Endothelial cell of umbilical vein (primary cell): ENCODE measurements at regions not wholly inside any gene's neighbourhood (a gene's known extent, or its start where the extent isn't known, plus 50 kb on each side); places are given as distances from the start of the nearest gene placed in this dataset.

Experiments used
- BruUV-seq: library from RNA; stranded (reverse); fragments of 400-500 nt; replicated peaks from 2 replicates; lab custom pipeline; 2021; lab: Mats Ljungman, UMichigan
- CTCF ChIA-PET: fragments of 300-600, 350-600 bp; sonication (Branson Sonifier 250); formaldehyde crosslinking; loops from one replicate; lab custom pipeline; 2021; ENCODE audit warnings: antibody characterized with exemption, inconsistent platforms; lab: Charles Lee
- POLR2A ChIA-PET: fragments of 300-600, 350-600 bp; sonication (Branson Sonifier 250); formaldehyde crosslinking; loops from one replicate; lab custom pipeline; 2021; ENCODE audit warnings: antibody characterized with exemption, inconsistent platforms; lab: Charles Lee
- DNase-seq: peaks from one replicate; pipeline ENCODE4 v3.0.0-alpha.2; 2011; ENCODE audit warnings: low read depth, low spot score
- FAIRE-seq: peaks from 2 replicates; lab custom pipeline; 2011; peaks lifted over from hg19 to GRCh38; lab: Jason Lieb, UNC
- H2AFZ ChIP-seq: 2 replicates; pipeline ENCODE4 v1.6.0; 2012; ENCODE audit warnings: low read depth, low read length, control low read depth, inconsistent platforms
- H3K27ac ChIP-seq: 2 replicates; pipeline ENCODE4 v1.5.1; 2011; ENCODE audit warnings: low read depth, mild to moderate bottlenecking, control low read depth, low read length, moderate library complexity; ENCODE audit not compliant: insufficient read depth
- H3K27me3 ChIP-seq, 2 experiments: 2 replicates each; pipeline versions ENCODE4 v1.6.0 to v1.6.1; 2011; ENCODE audit warnings: low read length in 2 of 2, mixed read lengths in 1 of 2; ENCODE audit not compliant: control insufficient read depth in 2 of 2, insufficient read depth in 2 of 2
- H3K36me3 ChIP-seq, 2 experiments: 2 replicates in 1 of 2; 3 replicates in 1 of 2; pipeline ENCODE4 v1.5.1; 2011; ENCODE audit warnings: low read length in 2 of 2, mild to moderate bottlenecking in 1 of 2, moderate library complexity in 1 of 2; ENCODE audit not compliant: control insufficient read depth in 2 of 2, insufficient read depth in 2 of 2; ENCODE audit errors: extremely low read depth in 1 of 2
- H3K4me1 ChIP-seq: 3 replicates; pipeline ENCODE4 v1.5.1; 2011; ENCODE audit warnings: mild to moderate bottlenecking, low read length; ENCODE audit not compliant: control insufficient read depth, insufficient read depth; ENCODE audit errors: extremely low read depth
- H3K4me2 ChIP-seq: 2 replicates; pipeline ENCODE4 v1.6.1; 2011; ENCODE audit warnings: low read length, control low read depth, mixed read lengths; ENCODE audit not compliant: insufficient read depth
- H3K4me3 ChIP-seq, 3 experiments: fragments of 200-600 bp in 1 of 3; sonication (generic), shearing (Covaris generic) in 1 of 3; replicated peaks in 1 of 3; 2 replicates each; pipeline ENCODE4 v1.5.1; 2011 to 2016; ENCODE audit warnings: control low read depth in 3 of 3, low read length in 3 of 3, mild to moderate bottlenecking in 2 of 3, inconsistent platforms in 1 of 3, low read depth in 1 of 3, moderate library complexity in 1 of 3; ENCODE audit not compliant: insufficient read depth in 1 of 3
- H3K79me2 ChIP-seq: 2 replicates; pipeline ENCODE4 v1.6.0; 2012; ENCODE audit warnings: low read length, inconsistent platforms; ENCODE audit not compliant: control insufficient read depth, insufficient read depth
- H3K9ac ChIP-seq: replicated peaks from 2 replicates; pipeline ENCODE3; 2011; ENCODE audit warnings: low read length, control low read depth; ENCODE audit not compliant: insufficient read depth; ENCODE audit errors: extremely low read depth
- H3K9me1 ChIP-seq: replicated peaks from 3 replicates; pipeline ENCODE4 v1.6.0; 2011; ENCODE audit warnings: mild to moderate bottlenecking, low read length; ENCODE audit not compliant: control insufficient read depth, insufficient read depth; ENCODE audit errors: extremely low read depth
- H3K9me3 ChIP-seq: replicated peaks from 2 replicates; pipeline ENCODE4 v1.5.1; 2012; ENCODE audit warnings: low read length, inconsistent platforms; ENCODE audit not compliant: control insufficient read depth, insufficient read depth
- H4K20me1 ChIP-seq: replicated peaks from 2 replicates; pipeline ENCODE3; 2011; ENCODE audit warnings: mild to moderate bottlenecking, low read length; ENCODE audit not compliant: control insufficient read depth, insufficient read depth; ENCODE audit errors: extremely low read depth
- EZH2 ChIP-seq: IDR thresholded peaks from 2 replicates; pipeline ENCODE4 v1.6.1; 2012; ENCODE audit warnings: borderline replicate concordance, low read depth, mild to moderate bottlenecking, moderate library complexity, low read length, inconsistent platforms; ENCODE audit not compliant: severe bottlenecking
- FOS ChIP-seq: IDR thresholded peaks from 2 replicates; pipeline ENCODE4 v1.6.1; 2011; ENCODE audit warnings: mild to moderate bottlenecking, low read length, moderate library complexity, borderline replicate concordance; ENCODE audit not compliant: insufficient read depth
- GATA2 ChIP-seq: IDR thresholded peaks from 2 replicates; pipeline ENCODE4 v1.7.0; 2011; ENCODE audit warnings: low read depth, mild to moderate bottlenecking, moderate library complexity, mixed read lengths, low read length; ENCODE audit not compliant: insufficient read length, insufficient read depth
- JUN ChIP-seq: IDR thresholded peaks from 2 replicates; pipeline ENCODE4 v1.6.1; 2011; ENCODE audit warnings: borderline replicate concordance, low read depth; ENCODE audit not compliant: insufficient read length, insufficient read depth
- MYC ChIP-seq: IDR thresholded peaks from one replicate; pipeline ENCODE4 v1.6.1; 2011; ENCODE audit warnings: mild to moderate bottlenecking, low read depth, low read length
- POLR2A ChIP-seq: IDR thresholded peaks from 2 replicates; pipeline ENCODE4 v1.6.1; 2012; ENCODE audit warnings: low read depth, mild to moderate bottlenecking, control low read depth, low read length
- POLR2AphosphoS5 ChIP-seq: IDR thresholded peaks from 2 replicates; pipeline ENCODE4 v1.6.1; 2012; ENCODE audit warnings: low read depth, mild to moderate bottlenecking, control low read depth, low read length, moderate library complexity; ENCODE audit not compliant: insufficient read depth
- dilution Hi-C: fragments of 300-500 bp; cut with MboI; formaldehyde crosslinking; loops from one replicate; pipeline ENCODE4 v1.15.0; 2019; ENCODE audit warnings: low sequenced_read_pairs; ENCODE audit not compliant: extremely low pct_ligation_motif_present
- intact Hi-C: fragments of 100-400 bp; cut with micrococcal nuclease; formaldehyde crosslinking; loops from one replicate; pipeline ENCODE4 v1.10.0; 2022
- TF ChIP-seq, protein P1 (sequence below), 2 donors: IDR thresholded peaks; 1 replicate in 1 of 2; 2 replicates in 1 of 2; pipeline ENCODE4 v1.5.1; 2011; ENCODE audit warnings: low read length in 2 of 2, mild to moderate bottlenecking in 2 of 2, moderate library complexity in 2 of 2, control low read depth in 1 of 2, inconsistent platforms in 1 of 2, low read depth in 1 of 2; ENCODE audit not compliant: insufficient read depth in 1 of 2; ENCODE audit errors: extremely low read depth in 1 of 2
- TF ChIP-seq, protein P2 (sequence below): IDR thresholded peaks from 2 replicates; pipeline ENCODE4 v1.6.1; 2011; ENCODE audit not compliant: insufficient read depth, insufficient read length

DNA sequence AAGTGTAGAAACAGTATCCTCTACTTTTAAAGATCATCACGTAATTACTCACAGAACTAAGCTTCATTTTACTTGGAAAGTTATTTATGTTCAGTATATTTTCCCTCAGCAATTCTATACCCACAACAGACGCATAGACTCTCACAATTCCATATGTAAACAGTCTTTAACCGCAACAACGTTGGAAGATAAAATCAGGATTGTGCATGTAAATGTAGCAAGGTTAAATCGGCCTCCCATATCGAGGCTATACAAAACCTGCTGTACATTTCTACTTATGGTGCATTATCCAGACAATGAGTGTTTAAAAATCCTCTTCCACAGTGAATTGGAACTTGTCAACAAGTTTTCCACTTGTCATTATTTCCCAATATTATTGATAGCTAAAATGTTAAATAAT is 581.1 kb downstream of the SLC16A7 start:
- H2AFZ ChIP-seq, result no peak overlapping the region
- no peak overlapping the region for H3K9ac ChIP-seq
- intact Hi-C loops (no loop called here), dilution Hi-C loops (no loop called here)
- H3K4me3 ChIP-seq, result no peak overlapping the region
- H3K36me3 ChIP-seq, result no peaks in the 10 kb centered on the region
- CTCF ChIA-PET, result no interaction called here
- H3K4me1 ChIP-seq, result peaks cover 11% of the 10 kb centered on the region
- POLR2A ChIA-PET, result no interaction called here
- H3K27me3 ChIP-seq, result no peaks in the 10 kb centered on the region
- no peaks in the 10 kb centered on the region for H4K20me1 ChIP-seq
- H3K9me3 ChIP-seq, result no peaks in the 10 kb centered on the region
- FAIRE-seq, result no peak
- no peak overlapping the region for H3K4me2 ChIP-seq
- H3K9me1 ChIP-seq, result no peaks in the 10 kb centered on the region
- no peaks in the 10 kb centered on the region for H3K79me2 ChIP-seq
- no peak for TF ChIP-seq GATA2
- BruUV-seq, result no TSS peak
- DNase-seq, result no peak
- no peak overlapping the region for H3K27ac ChIP-seq

DNA sequence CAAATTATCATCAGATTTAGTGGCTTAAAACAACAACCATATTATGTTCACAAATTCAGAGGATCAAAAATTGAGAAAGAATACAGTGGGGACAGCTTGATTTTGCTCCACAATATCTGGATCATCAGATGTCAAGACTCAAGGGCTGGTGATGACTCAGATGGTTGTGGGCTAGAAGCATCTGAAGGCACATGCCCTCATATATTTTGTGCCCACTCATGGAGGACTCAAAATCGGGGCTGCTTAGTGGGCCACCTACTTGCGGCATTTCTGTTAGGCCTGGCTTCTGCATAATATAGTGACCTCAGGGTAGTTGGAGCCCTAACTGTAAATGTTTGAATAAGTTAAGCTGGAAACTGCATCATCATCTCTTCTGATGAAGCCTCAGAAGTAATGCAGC is 584.5 kb downstream of the SLC16A7 start:
- H3K4me3 ChIP-seq, result no peak overlapping the region
- no peak for FAIRE-seq
- dilution Hi-C loops, result no loop called here
- H3K4me2 ChIP-seq, result no peak overlapping the region
- no peaks in the 10 kb centered on the region for H4K20me1 ChIP-seq
- no peak overlapping the region for H2AFZ ChIP-seq
- intact Hi-C loops, result no loop called here
- TF ChIP-seq FOS, result no peak
- TF ChIP-seq GATA2, result no peak
- TF ChIP-seq, protein P1, sequence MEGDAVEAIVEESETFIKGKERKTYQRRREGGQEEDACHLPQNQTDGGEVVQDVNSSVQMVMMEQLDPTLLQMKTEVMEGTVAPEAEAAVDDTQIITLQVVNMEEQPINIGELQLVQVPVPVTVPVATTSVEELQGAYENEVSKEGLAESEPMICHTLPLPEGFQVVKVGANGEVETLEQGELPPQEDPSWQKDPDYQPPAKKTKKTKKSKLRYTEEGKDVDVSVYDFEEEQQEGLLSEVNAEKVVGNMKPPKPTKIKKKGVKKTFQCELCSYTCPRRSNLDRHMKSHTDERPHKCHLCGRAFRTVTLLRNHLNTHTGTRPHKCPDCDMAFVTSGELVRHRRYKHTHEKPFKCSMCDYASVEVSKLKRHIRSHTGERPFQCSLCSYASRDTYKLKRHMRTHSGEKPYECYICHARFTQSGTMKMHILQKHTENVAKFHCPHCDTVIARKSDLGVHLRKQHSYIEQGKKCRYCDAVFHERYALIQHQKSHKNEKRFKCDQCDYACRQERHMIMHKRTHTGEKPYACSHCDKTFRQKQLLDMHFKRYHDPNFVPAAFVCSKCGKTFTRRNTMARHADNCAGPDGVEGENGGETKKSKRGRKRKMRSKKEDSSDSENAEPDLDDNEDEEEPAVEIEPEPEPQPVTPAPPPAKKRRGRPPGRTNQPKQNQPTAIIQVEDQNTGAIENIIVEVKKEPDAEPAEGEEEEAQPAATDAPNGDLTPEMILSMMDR (IDR thresholded peaks at IDR 0.05; ENCODE audit: extremely low read depth in 1 of 2, insufficient read depth in 1 of 2, low read depth in 1 of 2, low read length in 2 of 2), result no peak
- no peak for TF ChIP-seq JUN
- no peak for TF ChIP-seq EZH2
- TF ChIP-seq, protein P2, sequence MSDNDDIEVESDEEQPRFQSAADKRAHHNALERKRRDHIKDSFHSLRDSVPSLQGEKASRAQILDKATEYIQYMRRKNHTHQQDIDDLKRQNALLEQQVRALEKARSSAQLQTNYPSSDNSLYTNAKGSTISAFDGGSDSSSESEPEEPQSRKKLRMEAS, result no peak
- TF ChIP-seq POLR2A, result no peak
- no peak for TF ChIP-seq MYC
- TF ChIP-seq POLR2AphosphoS5, result no peak
- no peaks in the 10 kb centered on the region for H3K36me3 ChIP-seq
- H3K9me3 ChIP-seq, result no peaks in the 10 kb centered on the region
- BruUV-seq, result no TSS peak
- H3K9ac ChIP-seq, result no peak overlapping the region
- no peaks in the 10 kb centered on the region for H3K4me1 ChIP-seq
- H3K27ac ChIP-seq, result no peak overlapping the region
- H3K27me3 ChIP-seq, result no peaks in the 10 kb centered on the region
- POLR2A ChIA-PET, result no interaction called here
- no peaks in the 10 kb centered on the region for H3K9me1 ChIP-seq
- CTCF ChIA-PET, result no interaction called here
- DNase-seq, result no peak
- H3K79me2 ChIP-seq, result no peaks in the 10 kb centered on the region
